Coronary artery (tissue), 2 donors: ENCODE measurements at regions not wholly inside any gene's neighbourhood (a gene's known extent, or its start where the extent isn't known, plus 50 kb on each side); places are given as distances from the start of the nearest gene placed in this dataset.

Experiments used
- DNase-seq: peaks from one replicate; pipeline ENCODE4 v3.0.0-alpha.2; 2017; ENCODE audit warnings: low spot score
- H3K27ac ChIP-seq, 2 donors: fragments of 200-600 bp; sonication (generic); one replicate each; pipeline ENCODE4 v1.5.1; 2016 to 2019
- H3K4me3 ChIP-seq: fragments of 200-600 bp; sonication (generic); 2 replicates; pipeline ENCODE4 v1.5.1; 2016; ENCODE audit warnings: mild to moderate bottlenecking, moderate library complexity
- CTCF ChIP-seq: fragments of 200-600 bp; sonication (generic); IDR thresholded peaks from one replicate; pipeline ENCODE4 v1.5.1; 2019; ENCODE audit warnings: antibody characterized with exemption

GRCh38 chr4:60315586-60315985 lies 884.5 kb upstream of the ADGRL3 start:
- TF ChIP-seq CTCF = no peak
- Histone ChIP-seq H3K4me3 (no peak overlapping the region), H3K27ac (no peak overlapping the region)
- DNase-seq = no peak

DNA sequence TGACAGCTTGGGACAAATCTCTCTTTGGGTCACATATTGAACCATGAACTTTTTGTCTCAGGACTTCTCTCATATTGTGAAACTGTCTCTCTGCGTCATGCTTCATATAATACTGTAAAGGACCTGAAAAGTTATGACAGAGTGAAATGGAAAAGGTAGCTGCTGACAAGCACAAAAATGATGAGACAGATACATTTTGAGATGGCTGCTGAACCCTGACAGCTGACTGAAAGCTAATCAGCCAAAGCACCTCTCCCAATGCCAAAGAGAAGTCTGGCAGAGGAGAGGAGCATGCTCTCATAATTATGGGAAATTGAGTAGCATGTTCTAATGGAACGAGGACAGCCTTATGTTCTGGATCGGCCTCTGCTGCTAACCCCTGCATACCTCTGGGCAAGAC lies 873.4 kb upstream of the ADGRL3 start:
- Histone ChIP-seq H3K4me3 (no peak overlapping the region), H3K27ac (peak overlapping the region; percentile 17 to 27)
- DNase-seq = no peak
- no peak for TF ChIP-seq CTCF

DNA sequence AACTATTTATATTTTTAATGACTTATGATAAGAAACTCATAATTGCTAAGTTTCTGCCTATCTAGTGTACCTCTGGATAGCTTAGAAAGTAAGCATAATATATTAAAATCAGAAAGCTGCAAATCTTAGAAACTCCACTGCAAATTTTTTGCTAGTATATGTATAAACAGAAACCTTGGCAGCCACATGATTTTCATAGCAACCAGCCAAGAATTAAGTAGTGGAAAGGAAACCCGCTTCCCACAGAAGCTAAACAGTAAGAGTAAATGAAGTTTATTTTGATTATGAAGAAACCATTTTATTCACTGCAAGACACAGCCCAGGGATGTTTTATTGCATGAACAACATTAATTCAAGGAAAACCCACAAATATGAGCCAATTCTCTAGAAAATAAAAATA lies 872.5 kb upstream of the ADGRL3 start:
- Histone ChIP-seq H3K27ac (no peak overlapping the region), H3K4me3 (no peak overlapping the region)
- no peak for TF ChIP-seq CTCF
- DNase-seq = no peak

GRCh38 chr4:60344908-60345307 lies 855.2 kb upstream of the ADGRL3 start:
- no peak overlapping the region for H3K4me3 ChIP-seq
- no peak for TF ChIP-seq CTCF
- DNase-seq = no peak
- no peak overlapping the region for H3K27ac ChIP-seq

DNA sequence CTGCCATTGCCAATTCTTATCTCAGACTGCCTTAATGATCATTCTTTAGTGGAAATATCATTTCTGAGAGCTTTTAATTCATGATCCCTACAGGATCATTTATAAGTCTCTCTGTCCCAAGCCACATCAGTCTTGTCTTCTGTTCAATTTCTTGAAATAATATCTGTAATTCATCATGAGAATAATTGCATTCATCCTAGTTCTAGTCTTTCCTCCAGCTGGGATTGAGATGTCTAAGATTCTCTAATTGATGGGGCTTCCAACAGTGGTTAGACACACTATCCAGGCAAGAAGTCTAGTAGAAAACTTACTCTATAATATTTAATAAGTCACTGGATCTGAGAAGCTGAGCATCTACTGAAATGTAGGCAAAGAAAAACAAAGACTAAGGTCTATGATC lies 854.7 kb upstream of the ADGRL3 start:
- TF ChIP-seq CTCF = no peak
- H3K4me3 ChIP-seq = no peak overlapping the region
- H3K27ac ChIP-seq = no peak overlapping the region
- DNase-seq = no peak

DNA sequence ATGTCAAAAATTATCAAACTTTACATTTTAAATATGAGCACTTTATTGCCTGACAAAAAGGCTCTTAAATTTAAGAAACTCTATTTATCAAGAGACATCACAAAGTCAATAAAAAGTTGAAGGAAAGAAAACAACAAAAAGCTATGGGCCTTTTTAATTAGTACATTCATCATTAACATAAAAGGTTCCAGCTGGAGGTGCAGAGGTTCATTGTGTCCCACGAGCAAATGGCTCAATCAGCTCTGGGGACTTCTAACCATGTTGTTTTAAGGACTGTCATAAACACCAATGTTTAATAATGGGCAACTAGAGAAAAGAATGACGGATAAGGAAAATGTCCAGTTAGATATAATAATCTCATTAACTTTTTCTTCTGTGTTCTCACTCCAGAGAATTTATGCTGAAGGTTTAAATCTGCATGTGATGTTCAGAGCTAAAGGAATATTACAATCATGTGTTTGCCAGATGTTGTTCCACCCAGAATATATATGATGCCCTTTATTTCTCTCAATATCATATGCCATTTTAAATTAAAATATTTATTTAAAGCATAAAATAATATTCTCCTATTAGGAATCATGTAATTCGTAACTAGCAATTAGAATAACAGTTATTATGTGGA lies 840.3 kb upstream of the ADGRL3 start:
- H3K4me3 ChIP-seq = no peak overlapping the region
- TF ChIP-seq CTCF = no peak
- no peak for DNase-seq

DNA sequence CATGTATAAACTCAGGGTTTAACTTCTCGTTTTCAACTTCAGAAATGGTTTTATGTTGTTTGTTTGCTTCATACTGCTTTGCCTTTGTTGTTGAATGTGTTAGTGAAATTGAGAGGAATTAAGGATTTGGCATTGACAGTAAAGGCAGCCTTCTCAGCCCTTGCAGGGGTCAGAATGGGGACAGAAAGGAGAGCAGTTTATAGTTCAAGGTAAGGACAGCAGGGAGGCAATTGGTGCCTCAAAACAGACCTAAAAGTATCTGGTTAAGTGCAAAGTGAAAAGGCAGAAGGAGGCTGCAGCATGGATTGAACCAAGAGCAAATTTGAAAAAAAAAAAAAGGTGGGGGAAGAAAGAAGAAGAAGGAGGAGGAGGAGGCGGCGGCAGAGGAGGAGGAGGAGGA lies 835.0 kb upstream of the ADGRL3 start:
- H3K4me3 ChIP-seq = no peak overlapping the region
- H3K27ac ChIP-seq = no peak overlapping the region
- no peak for TF ChIP-seq CTCF
- DNase-seq = no peak

More for the DNA sequence above, 840.3 kb upstream of the ADGRL3 start:
- no peak overlapping the region for H3K27ac ChIP-seq
